ENCODE measurements at regions not wholly inside any gene's neighbourhood (a gene's known extent, or its start where the extent isn't known, plus 50 kb on each side); places are given as distances from the start of the nearest gene placed in this dataset.
A peak's percentile ranks its signal among the peaks of the same experiment; 100 is the strongest.
"Not testable (repeated sequence)": the region's sequence is repeated elsewhere in the genome, so short reads cannot be mapped to it uniquely, and the experiment has no call there.

DNA sequence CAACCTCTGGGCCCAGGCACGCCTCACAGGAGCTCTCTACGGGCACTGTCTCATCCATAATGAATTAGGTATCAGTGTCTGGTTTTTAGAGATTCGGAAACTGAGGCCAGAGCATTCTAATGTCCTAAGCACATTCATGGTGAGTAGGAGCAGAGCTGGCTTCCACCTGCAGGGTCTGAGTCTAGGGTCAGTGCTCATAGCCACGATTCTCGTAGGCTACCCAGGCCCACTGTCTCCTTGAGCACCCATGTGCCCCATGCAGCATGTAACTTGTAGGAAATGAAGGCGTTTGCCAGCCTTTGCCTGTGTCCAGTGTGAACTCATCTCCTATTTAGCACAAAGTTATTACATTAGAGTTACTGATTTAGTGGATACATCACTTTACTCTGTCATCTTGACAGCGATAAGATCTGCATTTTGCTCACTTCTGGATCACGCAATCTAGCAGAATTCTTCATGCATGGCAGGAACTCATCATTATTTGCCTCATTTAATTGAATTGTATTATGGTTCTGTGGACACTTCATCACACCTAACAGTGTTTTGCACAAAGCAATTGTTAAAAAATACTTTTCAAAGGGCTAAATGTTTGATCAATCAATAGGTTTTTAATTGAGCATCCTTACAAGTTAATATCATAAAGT lies 205.3 kb upstream of the SULF2 start:
- H3K4me1 ChIP-seq, result no peaks in the 10 kb centered on the region
- TF ChIP-seq, protein P1, sequence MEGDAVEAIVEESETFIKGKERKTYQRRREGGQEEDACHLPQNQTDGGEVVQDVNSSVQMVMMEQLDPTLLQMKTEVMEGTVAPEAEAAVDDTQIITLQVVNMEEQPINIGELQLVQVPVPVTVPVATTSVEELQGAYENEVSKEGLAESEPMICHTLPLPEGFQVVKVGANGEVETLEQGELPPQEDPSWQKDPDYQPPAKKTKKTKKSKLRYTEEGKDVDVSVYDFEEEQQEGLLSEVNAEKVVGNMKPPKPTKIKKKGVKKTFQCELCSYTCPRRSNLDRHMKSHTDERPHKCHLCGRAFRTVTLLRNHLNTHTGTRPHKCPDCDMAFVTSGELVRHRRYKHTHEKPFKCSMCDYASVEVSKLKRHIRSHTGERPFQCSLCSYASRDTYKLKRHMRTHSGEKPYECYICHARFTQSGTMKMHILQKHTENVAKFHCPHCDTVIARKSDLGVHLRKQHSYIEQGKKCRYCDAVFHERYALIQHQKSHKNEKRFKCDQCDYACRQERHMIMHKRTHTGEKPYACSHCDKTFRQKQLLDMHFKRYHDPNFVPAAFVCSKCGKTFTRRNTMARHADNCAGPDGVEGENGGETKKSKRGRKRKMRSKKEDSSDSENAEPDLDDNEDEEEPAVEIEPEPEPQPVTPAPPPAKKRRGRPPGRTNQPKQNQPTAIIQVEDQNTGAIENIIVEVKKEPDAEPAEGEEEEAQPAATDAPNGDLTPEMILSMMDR (IDR thresholded peaks at IDR 0.05), result no peak
- peaks cover 0 to 4% of the 10 kb centered on the region in 2 donors for H3K9me3 ChIP-seq
- no peaks in the 10 kb centered on the region for H3K36me3 ChIP-seq
- no peak for DNase-seq
- intact Hi-C loops (cut with DNase I), result no loop called here
- no peaks in the 10 kb centered on the region for H3K27me3 ChIP-seq
- H3K27ac ChIP-seq, result no peak overlapping the region
- no peak overlapping the region for H3K4me3 ChIP-seq
- no peak for ATAC-seq

DNA sequence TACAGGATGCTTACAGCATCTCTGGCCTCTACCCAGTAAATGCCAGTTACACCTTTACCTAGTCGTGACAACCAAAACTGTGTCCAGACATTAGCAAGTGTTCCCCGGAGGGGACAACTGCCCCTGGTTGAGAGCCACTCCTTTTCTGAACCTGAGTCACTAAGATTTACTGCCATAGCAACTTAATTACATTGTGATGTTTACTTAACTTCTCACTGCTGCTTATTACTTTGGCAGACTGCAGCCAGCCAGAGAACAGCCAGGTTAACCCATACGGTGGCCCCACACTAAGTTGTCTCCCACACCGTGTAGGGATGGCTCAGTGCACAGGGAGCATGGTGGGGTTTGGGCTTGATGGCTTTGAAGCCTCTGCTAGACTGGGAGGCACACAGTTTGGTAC lies 204.7 kb upstream of the SULF2 start:
- TF ChIP-seq, protein P1 (IDR thresholded peaks at IDR 0.05), result no peak
- no peak for DNase-seq
- Histone ChIP-seq H3K27me3 (no peaks in the 10 kb centered on the region), H3K4me3 (no peak overlapping the region), H3K4me1 (no peaks in the 10 kb centered on the region), H3K27ac (no peak overlapping the region), H3K36me3 (no peaks in the 10 kb centered on the region), H3K9me3 (peaks cover 0 to 4% of the 10 kb centered on the region in 2 donors)
- intact Hi-C loops (cut with DNase I), result no loop called here
- peak; percentile 84 for ATAC-seq

DNA sequence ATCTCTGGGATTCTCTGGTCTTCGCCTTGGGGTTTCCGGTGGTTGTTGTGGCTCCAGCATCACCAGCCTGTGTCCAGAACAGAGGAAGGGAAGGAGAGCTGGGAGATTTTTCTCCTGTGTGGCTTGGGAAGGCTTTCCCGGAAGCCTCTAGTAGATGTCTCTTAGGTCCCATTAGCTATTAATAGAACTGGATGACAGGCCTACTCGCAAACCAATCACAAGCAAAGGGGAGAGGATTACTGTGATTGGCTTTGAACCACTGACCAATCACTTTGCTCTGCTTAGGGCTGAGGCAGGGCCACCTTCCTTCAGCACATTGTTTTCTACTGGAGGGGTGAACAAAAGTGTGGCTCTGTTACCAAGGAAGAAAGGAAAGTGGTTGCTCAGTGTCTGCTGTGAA lies 203.4 kb upstream of the SULF2 start:
- ATAC-seq (no peak), DNase-seq (no peak)
- Histone ChIP-seq H3K9me3 (peaks cover 0 to 4% of the 10 kb centered on the region in 2 donors), H3K4me1 (no peaks in the 10 kb centered on the region), H3K27me3 (no peaks in the 10 kb centered on the region), H3K27ac (no peak overlapping the region), H3K36me3 (no peaks in the 10 kb centered on the region), H3K4me3 (no peak overlapping the region)
- intact Hi-C loops (cut with DNase I), result no loop called here
- TF ChIP-seq, protein P1 (IDR thresholded peaks at IDR 0.05), result no peak

DNA sequence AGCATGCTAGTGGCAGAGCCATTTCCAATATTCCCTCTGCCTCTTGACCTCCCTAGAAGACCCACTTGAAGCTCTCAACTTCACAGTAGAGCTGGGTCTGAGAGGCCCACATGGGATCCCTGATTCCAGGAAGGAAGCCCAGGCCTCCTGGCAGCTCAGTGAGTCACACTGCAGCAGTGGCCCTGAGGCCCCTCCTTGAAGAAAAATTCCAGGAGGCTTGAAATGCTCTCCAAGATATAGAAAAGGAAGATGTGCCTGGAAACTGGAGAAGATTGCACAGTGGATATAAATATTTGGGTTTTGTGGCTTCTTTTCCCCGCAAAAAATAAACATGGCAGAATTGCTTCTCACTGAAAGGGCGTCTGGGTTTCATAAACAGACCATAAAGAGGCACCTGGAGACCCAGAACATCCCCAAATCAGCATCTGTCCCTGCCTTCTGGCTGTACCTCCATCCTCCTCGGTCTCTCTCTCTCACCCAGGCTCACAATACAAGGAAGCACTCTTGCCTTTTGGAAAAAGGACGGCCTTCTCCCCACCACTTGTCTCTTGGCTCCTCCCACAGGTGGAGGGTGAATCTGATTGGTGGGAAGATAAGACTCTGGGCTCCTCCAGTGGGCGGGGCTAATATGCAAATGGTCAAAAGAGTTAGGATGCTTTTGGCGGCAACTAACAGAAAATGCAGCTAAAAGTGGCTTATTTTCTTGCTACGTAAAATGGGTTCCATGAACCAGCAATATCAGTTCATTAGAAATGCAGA lies 200.0 kb upstream of the SULF2 start:
- Histone ChIP-seq H3K36me3 (no peaks in the 10 kb centered on the region), H3K4me1 (no peaks in the 10 kb centered on the region), H3K27me3 (peaks cover 0 to 5% of the 10 kb centered on the region in 2 donors), H3K4me3 (no peak overlapping the region), H3K9me3 (no peaks in the 10 kb centered on the region), H3K27ac (peak overlapping the region in 1 of 2 donors; percentile 5)
- TF ChIP-seq, protein P1 (IDR thresholded peaks at IDR 0.05), result no peak
- ATAC-seq (peak; percentile 87), DNase-seq (peak in 1 of 4 donors; percentile 70)
- intact Hi-C loops (cut with DNase I), result no loop called here

DNA sequence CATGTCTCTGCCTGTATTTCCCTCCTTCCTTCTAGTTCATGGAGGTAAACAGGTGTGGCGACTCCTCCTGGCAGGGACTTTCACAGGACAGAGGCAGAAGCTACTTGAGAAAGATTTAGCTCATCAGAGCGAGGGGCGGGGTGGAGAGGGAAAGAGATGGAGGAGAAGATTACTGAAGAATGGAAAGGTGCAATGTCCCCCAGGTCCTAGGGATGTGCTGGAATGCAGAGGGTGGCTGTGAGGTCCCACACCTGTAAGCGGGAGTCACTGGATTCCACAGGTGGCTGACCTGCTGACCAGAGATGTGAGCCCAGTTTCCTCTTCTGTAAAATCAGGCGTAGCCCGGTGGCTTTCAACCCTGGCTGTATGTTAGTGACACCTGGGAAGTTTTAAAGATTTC lies 199.2 kb upstream of the SULF2 start:
- TF ChIP-seq, protein P1 (IDR thresholded peaks at IDR 0.05), result no peak
- no peaks in the 10 kb centered on the region for H3K36me3 ChIP-seq
- no peaks in the 10 kb centered on the region for H3K9me3 ChIP-seq
- ATAC-seq (no peak), DNase-seq (no peak)
- peaks cover 0 to 5% of the 10 kb centered on the region in 2 donors for H3K27me3 ChIP-seq
- H3K27ac ChIP-seq, result no peak overlapping the region
- no peak overlapping the region for H3K4me3 ChIP-seq
- H3K4me1 ChIP-seq, result no peaks in the 10 kb centered on the region
- intact Hi-C loops (cut with DNase I), result no loop called here

DNA sequence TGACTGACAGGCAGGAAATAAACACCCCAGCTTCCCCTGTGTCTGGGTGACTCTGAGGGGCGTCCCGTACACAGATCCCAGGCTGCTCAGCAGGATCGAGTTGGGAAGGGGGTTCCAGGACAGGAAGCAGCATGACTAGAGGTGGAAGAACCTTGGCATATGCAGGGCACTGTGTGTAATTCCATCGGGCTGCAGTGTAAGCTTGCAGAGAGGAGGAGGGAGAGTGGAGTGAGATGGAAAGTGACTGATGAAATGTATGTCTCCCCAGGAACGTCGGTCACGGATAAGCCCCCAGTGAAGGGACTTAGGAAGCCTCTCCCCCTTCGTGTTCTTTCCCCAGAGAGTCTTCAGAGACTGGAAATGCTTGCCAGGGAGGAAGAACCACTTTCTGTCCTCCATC lies 198.4 kb upstream of the SULF2 start:
- H3K36me3 ChIP-seq; DNase-seq; ATAC-seq; H3K9me3 ChIP-seq; H3K27ac ChIP-seq; H3K4me3 ChIP-seq; H3K4me1 ChIP-seq; intact Hi-C loops (cut with DNase I); H3K27me3 ChIP-seq: not testable (repeated sequence)
